GM12891 (cell line): ENCODE measurements at regions not wholly inside any gene's neighbourhood (a gene's known extent, or its start where the extent isn't known, plus 50 kb on each side); places are given as distances from the start of the nearest gene placed in this dataset.

Source experiments
- PAX5 ChIP-seq: IDR thresholded peaks from 2 replicates; pipeline ENCODE4 v1.6.1; 2011; ENCODE audit warnings: low read length, moderate library complexity, mild to moderate bottlenecking; ENCODE audit not compliant: insufficient read depth, severe bottlenecking
- POLR2A ChIP-seq: IDR thresholded peaks from 2 replicates; pipeline ENCODE4 v1.6.1; 2011; ENCODE audit warnings: low read depth, low read length, control low read depth
- POLR2AphosphoS5 ChIP-seq: IDR thresholded peaks from 2 replicates; pipeline ENCODE4 v1.6.1; 2011; ENCODE audit warnings: low read depth, low read length, control low read depth
- POU2F2 ChIP-seq: IDR thresholded peaks from 2 replicates; pipeline ENCODE4 v1.6.1; 2011; ENCODE audit warnings: low read depth, mild to moderate bottlenecking, control low read depth, low read length, moderate library complexity
- SPI1 ChIP-seq: IDR thresholded peaks from 2 replicates; pipeline ENCODE4 v1.6.1; 2011; ENCODE audit warnings: low read depth, low read length, control low read depth
- TAF1 ChIP-seq: IDR thresholded peaks from 2 replicates; pipeline ENCODE4 v1.6.1; 2011; ENCODE audit warnings: low read depth, low read length, control low read depth

DNA sequence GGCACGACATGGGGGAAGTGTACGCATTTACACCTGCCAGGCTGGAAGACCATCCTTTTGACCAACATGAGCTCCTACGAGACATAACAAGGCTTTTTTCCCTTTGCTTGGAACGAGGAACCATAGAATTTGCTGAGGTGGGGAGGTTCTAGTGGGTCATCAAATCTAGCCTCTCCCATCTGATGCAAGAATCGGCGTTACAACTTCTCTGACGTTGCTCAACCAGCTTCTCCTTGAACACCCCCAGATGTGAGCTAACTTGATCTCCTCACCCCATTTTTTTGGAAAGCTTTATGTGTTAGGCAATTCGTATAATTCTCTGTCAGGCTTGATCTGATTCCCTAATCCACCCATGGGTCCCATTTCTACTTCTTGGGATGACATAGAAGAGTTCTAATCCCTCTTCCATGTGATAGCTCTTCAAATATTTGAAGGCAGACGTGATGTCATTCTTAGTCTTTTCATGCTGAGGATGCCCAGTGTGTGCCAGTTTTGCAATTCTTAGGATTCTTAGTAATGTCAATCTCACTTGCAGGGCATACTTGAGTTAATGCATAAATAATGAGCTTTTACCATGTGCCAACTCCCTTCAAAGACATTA is 163.6 kb upstream of the PARP11 start:
- TF ChIP-seq POLR2AphosphoS5 (no peak), PAX5 (no peak), POLR2A (no peak), TAF1 (no peak), POU2F2 (no peak), SPI1 (no peak)
